GM18873 (cell line): ENCODE measurements at regions not wholly inside any gene's neighbourhood (a gene's known extent, or its start where the extent isn't known, plus 50 kb on each side); places are given as distances from the start of the nearest gene placed in this dataset.

Source experiments
- ATAC-seq: cut with Tn5 transposase; IDR thresholded peaks from one replicate; pipeline ENCODE4 v1.9.1; 2021; ENCODE audit warnings: mild to moderate bottlenecking, moderate library complexity, moderate number of reproducible peaks; ENCODE audit not compliant: unreplicated experiment, low FRiP score

DNA sequence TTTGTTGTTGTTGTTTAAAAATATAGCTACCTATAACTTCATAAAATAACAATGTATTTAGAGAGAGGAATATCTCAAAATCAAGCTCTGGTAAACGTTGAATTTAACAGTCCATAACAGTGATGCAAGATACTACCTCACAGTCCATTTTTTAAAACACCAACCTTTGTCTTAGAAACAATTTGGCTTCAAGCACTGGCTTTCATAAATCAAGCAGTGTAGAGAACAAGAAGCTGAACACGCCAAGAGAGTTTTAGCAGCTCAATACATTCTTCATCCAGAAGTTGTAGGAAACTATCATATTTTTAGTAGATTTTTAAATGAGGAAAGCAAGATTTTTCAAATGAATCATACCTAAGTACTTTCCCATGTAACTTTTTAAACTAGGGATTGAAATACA is 334.3 kb upstream of the ADAMTS5 start:
- no peak for ATAC-seq

- no peak for ATAC-seq
Observed at GRCh38 chr21:27300770-27301169, 333.9 kb upstream of the ADAMTS5 start.

GRCh38 chr21:27298465-27298864 is 331.6 kb upstream of the ADAMTS5 start:
- no peak for ATAC-seq

GRCh38 chr21:27293239-27293638 is 326.4 kb upstream of the ADAMTS5 start:
- ATAC-seq, result no peak

DNA sequence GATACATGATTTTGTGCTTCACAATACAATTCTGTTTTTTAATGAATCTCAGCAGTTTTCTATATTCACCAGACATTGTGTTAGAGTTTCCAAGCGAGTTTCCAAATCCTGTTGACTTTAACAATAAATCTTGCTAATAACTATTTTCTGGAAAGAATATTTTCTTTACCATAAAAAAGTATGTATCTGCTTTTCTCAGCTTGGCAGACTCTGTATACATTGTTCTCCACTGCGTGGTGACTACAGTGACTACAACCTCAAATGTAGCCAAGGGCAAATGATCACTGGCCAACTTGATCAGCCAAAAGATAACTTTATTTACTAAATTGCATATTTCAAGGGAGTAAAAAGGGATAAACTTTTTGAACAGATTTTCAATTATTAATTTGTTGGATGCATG is 325.9 kb upstream of the ADAMTS5 start:
- ATAC-seq, result no peak

GRCh38 chr21:27292229-27292628 is 325.3 kb upstream of the ADAMTS5 start:
- ATAC-seq, result no peak

DNA sequence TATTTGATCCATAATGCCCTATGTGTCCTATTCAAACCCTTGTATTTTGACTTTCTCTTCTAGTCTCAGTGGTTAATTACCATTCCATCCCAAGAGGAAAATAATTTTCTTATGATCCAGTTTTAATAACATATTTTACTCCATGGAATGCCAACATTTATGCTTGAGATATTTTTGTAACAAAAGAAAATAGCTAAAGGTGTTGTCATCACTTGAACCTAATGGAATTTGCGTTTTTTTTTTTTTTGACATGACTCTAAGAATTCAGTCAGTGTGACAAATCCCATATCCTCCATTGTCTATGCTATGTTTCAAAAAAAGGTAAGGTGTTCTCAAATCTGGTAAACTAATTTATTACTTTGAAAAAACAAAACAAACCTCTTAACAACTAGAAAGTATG is 324.1 kb upstream of the ADAMTS5 start:
- ATAC-seq, result no peak

- no peak for ATAC-seq
Observed at GRCh38 chr21:27290028-27290427, 323.1 kb upstream of the ADAMTS5 start.

DNA sequence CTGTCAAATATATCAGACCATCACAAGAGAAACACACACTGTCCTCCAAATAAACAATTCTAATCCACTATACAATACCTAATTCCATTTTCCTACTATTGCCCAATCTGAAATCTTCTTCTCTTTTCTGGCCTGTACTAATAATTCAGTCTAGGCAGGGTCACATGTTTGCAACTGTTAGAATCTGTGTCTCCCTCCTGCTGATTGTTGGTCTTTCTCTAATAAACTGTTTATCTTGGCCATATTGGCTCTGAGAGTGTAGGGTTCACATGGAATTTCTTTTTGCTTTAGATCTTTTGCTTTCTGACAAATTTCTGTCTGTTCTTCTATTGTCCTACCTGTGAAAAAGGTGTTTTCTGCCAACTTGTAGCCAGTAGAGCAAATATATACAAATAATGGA is 319.9 kb upstream of the ADAMTS5 start:
- ATAC-seq, result no peak

DNA sequence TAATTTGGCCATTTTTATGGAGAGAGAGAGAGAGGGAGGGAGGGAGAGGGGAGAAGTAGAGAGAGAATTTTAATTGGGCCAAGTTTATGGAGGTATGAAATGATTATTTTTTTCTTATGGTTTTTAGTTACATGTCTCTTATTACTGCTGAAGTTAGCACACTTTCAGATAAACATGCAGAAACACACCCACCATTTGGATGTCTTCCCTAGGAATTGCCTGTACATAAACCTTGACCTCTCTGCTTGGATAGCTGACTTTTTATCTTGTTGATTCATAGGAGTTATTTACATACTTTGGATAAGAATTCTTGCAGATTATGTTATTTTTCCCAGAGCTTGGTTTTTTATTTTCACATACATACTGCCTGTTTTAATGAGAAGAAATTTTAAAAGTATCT is 310.2 kb upstream of the ADAMTS5 start:
- ATAC-seq, result no peak

GRCh38 chr21:27275294-27275927 is 308.5 kb upstream of the ADAMTS5 start:
- no peak for ATAC-seq

- no peak for ATAC-seq
Observed at GRCh38 chr21:27269644-27270043, 302.8 kb upstream of the ADAMTS5 start.

- no peak for ATAC-seq
Observed at GRCh38 chr21:27268290-27268689, 301.4 kb upstream of the ADAMTS5 start.

DNA sequence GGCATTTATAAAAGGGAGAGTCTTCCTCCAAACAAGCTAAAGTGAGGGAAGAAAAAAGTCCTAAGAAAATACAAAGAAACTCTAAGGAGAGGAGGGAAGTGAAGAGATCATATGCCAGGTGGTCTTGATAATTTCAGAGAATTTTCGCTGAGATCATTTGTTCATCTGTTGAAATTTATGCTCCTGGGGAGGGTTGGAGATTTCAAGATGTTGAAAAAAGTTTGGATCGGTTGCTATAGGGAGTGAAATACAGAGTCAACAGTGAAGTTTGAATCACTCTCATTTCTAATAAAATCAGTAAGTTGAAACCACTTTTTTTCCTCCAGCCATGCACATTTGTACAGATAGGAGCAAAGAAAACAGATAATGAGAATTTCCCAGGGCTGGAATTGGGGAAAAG is 299.1 kb upstream of the ADAMTS5 start:
- ATAC-seq, result no peak

DNA sequence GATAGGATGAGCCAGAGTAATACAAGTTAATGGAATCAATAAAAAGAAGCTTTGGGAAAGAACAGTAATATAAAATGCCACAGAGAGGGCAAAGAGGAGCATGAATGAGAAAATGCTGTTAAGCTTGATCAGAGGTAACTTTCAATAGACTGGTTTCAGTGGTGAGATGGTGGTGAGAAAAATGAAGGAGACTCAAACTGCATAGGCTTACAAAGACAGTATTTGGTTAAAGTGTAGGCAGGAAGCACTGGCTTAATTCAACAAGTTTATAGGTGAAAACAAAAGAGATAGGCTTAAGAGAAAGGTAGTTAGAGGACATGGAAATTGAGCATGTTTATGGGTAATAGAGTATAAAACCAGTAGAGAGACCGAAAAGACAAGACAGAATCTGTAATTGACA is 298.6 kb upstream of the ADAMTS5 start:
- no peak for ATAC-seq

DNA sequence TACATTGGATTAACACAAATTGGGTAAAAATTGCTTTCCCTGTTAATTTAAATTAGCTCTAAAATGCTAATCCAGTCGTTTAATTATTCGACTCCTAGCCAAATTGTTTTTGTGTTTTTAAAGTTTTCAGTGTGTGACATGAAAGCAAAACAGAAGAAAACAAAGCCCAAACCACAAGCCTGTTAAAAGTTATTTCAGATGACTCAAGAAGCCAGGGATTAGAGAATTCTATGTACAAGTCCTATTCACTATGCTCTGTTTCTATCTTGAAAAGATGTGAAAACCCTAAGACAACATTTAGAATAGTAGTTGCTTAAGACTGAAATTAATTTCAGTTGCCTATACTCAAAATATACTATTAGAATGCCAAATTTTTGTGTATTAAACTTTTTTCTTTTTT is 294.8 kb upstream of the ADAMTS5 start:
- no peak for ATAC-seq

GRCh38 chr21:27260728-27261127 is 293.8 kb upstream of the ADAMTS5 start:
- ATAC-seq, result no peak

- ATAC-seq, result no peak
Observed at GRCh38 chr21:27258742-27259448, 292.0 kb upstream of the ADAMTS5 start.

- no peak for ATAC-seq
Observed at GRCh38 chr21:27257908-27258556, 291.1 kb upstream of the ADAMTS5 start.

- ATAC-seq, result no peak
Observed at GRCh38 chr21:27257226-27257625, 290.3 kb upstream of the ADAMTS5 start.

DNA sequence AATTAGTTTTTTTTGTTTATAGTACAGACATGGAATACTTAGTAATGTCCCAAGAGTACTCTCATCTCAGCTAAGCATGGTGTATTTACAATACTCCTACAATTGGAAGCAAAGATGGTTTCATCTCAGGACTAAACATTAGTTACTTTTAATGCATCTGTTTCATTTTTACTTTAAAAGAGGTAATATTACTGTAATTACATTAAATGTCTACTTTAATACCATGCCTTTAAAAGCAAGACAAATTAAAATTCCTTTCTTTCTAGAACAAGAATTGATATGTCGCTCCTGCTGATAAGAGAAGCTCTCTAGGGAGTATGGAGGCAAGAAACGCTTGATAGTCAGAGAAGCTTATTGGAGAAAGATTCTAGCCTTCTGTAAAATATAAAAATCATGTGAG is 284.9 kb upstream of the ADAMTS5 start:
- no peak for ATAC-seq

DNA sequence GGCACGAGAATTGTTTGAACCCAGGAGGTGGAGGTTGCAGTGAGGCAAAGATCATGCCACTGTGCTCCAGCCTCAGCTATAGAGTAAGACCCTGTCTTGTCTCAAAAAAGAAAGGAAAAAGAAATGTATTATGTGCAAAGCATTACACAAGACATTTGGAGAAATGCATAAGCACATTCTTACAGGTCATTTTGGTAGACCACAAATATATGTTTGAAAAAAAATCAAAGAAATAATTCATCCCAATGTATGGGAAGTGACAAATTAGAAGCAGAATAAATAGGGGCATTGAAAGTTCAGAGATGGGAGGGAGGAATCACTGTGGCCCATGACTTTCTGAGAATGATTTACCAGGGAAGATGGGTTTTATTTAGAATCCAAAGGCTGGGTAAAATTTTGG is 283.5 kb upstream of the ADAMTS5 start:
- no peak for ATAC-seq
